HG02610 (cell line): ENCODE measurements at regions not wholly inside any gene's neighbourhood (a gene's known extent, or its start where the extent isn't known, plus 50 kb on each side); places are given as distances from the start of the nearest gene placed in this dataset.

Source experiments
- ATAC-seq: cut with Tn5 transposase; IDR thresholded peaks from one replicate; pipeline ENCODE4 v1.9.1; 2021; ENCODE audit warnings: mild to moderate bottlenecking, moderate library complexity; ENCODE audit not compliant: unreplicated experiment

DNA sequence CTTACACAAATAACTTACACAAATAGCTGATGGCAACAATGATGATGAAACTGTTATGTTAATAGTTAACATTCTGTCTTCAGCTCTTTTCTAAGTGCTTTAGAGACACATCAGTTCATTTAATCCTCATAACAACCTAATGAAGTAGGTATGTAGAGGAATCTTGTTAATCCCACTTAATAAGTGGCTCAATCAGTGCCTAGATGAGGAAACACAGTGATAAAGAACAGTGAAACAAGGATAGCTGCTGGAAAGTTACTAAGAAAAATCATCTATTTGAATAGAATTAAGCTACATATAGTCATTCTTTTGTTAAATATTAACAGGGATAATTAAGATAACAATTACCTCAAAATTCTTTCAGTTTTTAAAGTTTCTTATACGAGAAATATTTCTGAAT, 487.6 kb downstream of the ARL4A start:
- ATAC-seq, result no peak

DNA sequence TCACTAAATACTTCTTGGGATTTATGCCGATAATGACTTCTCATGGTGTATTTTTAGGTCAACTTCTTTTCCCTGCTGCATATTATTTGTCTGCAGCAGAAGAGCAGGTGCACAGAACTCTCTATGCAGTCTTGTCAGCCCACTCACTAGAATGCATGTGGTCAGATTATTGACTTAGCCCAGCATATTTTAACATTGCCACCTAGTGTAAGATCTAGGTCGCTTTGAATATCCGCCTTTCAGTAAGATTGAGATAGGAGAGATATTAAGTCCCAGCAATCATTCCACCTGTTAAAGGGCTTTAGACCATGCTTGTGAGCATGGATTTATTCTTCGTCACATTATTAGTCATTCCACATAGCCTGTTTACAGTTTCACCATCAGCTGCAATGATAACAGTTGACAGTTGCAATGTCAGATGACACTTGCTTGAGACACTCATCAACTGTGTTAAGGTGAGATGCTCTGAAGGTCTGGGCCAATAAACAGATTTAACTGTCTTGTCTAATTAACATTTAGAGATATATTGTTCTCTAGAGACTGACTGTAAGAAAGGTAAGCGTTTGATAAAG, 491.7 kb downstream of the ARL4A start:
- ATAC-seq, result no peak

DNA sequence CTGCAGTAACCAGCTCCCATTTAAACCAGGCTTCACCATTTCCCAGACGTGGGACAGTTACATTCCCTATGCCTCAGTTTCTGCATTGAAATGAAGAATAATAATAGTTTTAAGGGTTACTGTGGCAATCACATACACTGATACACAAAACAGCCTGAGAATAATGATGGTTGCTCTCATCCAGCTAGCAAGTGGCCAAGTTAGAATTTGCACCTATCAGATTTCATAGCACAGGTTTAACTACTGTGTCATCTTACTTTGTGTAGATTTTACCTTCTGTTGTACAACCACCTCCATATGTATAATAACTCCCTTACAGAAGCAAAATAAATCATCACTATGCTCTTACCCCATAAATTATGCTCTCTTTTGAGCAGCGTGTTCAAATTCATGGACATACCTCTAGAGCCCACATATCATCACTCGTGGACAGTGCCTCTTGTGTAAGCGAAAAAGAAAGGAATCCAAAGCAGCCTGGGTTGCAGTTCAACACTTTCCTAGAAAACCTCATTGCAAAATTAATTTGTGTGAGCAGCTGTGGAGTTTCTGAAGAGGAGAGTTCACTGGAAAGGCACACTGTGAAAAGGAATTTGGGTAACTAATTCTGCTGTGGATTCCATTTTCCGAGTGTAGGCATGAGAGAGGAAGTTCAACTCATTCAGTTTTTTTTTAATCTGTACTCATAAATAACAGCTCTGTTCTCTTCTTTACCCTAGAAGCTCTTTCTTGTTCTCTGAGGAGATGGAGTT, 492.5 kb downstream of the ARL4A start:
- ATAC-seq, result no peak

- no peak for ATAC-seq
These were observed 493.8 kb downstream of the ARL4A start for GRCh38 chr7:13181216-13181615.

- ATAC-seq, result no peak
These were observed 497.7 kb downstream of the ARL4A start for GRCh38 chr7:13185139-13185538.

DNA sequence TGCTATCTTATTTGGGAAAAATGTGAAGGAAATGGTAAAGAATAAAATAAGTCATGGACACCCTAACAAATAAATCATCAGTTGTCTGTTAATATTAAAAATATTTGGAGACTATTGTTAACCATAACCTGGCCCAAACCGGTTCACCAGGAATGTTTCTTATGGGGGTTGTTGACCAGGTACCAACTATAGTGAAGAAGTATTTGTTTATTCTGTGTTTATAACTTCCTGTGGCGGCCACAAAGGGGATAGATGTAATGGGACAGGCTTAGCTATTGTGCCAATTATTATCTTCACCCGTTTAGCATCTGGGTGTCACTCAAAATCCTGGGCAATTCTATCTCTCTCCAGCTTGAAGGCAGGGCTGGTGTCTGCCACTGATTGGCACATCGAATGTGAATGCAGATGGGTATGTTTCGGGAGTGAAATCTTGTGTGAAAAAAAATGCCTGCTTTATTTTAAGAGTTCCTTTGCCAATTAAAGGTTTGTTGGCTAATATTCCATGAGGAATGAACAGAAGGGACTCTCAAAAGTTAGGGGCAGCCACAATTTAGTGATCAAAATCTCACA, 500.9 kb downstream of the ARL4A start:
- no peak for ATAC-seq

- ATAC-seq, result no peak
These were observed 501.5 kb downstream of the ARL4A start for GRCh38 chr7:13188922-13189321.

DNA sequence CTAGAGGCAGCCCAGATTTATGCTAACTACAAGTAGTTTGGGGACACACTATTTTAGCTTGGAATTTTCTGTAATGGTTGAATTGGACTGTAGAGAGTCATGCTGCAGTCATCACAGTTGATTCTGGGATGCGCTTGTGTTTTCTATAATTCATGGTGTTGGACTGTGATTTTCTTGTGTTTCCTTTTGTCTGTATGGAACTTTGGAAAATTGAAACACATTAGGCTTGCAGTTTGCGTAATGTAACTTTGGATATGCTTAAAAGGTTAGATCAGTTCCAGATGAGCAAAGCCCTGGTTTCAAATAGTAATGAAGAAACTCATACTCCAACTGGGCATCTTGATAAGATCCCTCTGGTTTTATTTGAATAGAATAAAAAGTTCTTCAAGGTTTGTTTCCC, 502.2 kb downstream of the ARL4A start:
- ATAC-seq, result no peak

GRCh38 chr7:13197501-13197900, 510.1 kb downstream of the ARL4A start:
- ATAC-seq, result no peak

GRCh38 chr7:13198036-13198435, 510.6 kb downstream of the ARL4A start:
- no peak for ATAC-seq

GRCh38 chr7:13198727-13199126, 511.3 kb downstream of the ARL4A start:
- no peak for ATAC-seq

DNA sequence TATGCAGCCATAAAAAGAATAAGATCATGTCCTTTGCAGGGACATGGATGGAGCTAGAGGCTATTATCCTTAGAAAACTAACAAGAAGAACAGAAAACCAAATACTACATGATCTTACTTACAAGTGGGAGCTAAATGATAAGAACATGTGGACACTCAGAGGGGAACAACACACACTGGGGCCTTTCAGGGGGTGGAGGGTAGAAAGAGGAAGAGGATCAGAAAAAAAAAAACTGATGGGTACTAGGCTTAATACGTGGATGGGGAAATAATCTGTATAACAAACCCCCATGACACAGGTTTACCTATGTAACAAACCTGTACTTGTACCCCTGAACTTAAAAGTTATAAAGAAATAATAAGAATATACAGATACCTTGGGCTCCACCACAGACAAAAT, 514.2 kb downstream of the ARL4A start:
- no peak for ATAC-seq

- ATAC-seq, result no peak
These were observed 530.3 kb downstream of the ARL4A start for GRCh38 chr7:13217768-13218167.

DNA sequence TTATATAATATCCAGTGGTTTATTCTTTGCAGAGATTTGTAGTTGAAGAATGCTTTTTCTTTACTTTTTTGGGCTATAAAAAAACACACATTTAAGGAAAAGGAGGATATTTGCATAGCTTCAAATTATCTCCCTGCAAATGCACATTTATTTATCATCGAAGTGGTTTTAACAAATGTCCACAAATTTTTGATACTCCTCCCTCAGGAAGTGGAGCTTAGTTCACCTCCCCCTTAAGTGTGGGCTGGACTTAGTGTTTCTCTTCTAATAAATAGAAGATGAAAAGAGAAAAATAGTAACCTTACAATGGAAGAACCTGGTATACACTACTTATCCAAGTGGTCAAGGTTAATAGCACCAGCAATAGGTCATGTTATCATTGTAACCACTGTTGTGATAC, 537.6 kb downstream of the ARL4A start:
- ATAC-seq, result no peak

DNA sequence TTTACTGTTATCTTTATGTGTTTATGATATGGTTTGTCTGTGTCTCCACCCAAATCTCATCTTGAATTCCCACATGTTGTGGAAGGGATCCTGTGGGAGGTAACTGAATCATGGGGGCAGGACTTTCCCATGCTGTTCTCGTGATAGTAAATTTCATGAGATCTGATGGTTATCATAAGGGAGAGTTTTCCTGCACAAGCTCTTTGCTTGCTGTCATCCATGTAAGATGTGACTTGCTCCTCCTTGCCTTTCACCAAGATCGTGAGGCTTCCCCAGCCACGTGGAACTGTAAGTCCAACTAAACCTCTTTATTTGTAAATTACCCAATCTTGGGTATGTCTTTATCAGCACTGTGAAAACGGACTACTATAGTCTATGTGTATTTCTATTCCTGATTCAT, 539.0 kb downstream of the ARL4A start:
- no peak for ATAC-seq

DNA sequence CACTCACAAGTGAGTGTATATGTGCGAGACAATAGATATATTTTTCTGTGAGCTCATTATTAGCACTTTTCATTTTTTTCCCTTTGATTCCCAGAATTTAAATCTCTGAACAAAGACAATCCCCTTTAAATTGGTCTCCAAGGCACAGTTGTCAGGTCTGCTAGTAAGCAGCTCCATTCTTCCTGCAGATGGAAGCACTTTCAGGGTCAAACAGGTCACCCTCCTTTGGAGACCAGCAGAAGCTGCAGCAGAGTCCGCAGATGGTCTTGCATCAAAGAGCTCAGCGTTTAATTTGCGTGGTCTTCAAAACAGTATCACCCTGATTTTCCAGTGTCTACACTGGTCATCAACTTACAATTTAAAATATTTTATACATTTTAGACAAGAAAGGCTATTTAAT, 543.8 kb downstream of the ARL4A start:
- no peak for ATAC-seq

DNA sequence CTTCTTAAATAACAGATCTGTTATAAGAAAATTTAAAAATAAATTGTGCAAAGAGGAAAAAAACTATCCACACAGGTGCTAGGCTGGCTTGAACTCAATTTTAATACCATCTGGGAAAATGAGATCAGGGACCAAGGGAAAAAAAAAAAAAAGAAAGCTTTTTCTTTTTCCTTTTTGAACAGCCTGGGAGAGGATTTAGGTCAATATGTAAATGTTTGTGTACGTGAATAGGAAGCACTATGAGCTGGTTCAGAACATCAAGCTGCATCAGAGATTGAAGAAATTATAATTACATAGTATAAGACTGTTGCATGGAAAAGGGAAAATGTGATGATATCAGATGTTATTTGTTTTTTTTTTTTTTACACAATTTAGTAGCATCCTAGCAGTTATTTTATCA, 548.0 kb downstream of the ARL4A start:
- ATAC-seq, result no peak

GRCh38 chr7:13236026-13236425, 548.6 kb downstream of the ARL4A start:
- no peak for ATAC-seq

DNA sequence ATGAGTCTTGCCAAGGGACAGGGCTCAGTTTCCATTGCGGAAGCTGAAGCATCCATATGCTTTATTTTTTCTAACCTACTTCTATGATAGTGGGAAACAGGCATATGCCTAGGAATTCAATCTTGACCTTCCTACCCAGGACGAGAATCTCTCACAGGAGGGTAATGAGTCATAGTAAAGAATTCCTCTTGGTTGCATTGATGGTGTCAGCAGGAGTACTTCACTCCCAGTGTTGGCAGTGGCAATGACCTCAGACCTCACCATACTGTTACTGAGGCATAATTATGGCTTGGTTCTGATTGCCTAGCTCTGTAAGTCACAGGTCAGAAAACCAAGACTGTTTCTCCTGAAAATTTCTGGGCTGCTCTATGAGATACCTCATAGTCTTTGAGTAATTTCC, 552.9 kb downstream of the ARL4A start:
- ATAC-seq, result no peak

GRCh38 chr7:13241416-13241815, 554.0 kb downstream of the ARL4A start:
- no peak for ATAC-seq

- no peak for ATAC-seq
These were observed 570.2 kb downstream of the ARL4A start for GRCh38 chr7:13257661-13258060.

- no peak for ATAC-seq
These were observed 571.0 kb downstream of the ARL4A start for GRCh38 chr7:13258386-13258785.

DNA sequence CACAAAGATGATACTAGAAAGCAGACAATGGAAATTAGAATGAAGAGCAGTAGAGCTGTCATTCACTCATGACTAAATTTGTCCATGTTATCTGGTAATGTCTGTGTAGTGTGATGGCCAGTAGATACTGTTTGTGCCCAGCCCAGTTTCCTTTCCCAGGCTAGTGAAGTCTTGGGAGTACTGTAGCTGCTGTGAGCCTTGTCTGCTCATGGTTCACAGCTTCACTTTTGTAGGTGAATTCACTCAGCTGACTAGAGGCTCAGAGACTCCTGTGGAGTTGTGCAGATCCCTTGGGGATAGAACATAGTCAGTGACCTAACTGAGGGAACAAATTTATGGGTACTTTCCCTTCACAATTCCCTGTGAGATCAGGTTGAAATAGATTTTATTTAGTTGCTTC, 572.5 kb downstream of the ARL4A start:
- no peak for ATAC-seq
